Lung (tissue), 11 donors: ENCODE measurements at regions not wholly inside any gene's neighbourhood (a gene's known extent, or its start where the extent isn't known, plus 50 kb on each side); places are given as distances from the start of the nearest gene placed in this dataset.

ENCODE experiments used
- ATAC-seq: fragments of 200-7000 bp; cut with Tn5 transposase; one replicate; pipeline ENCODE4 v1.9.1; 2020; ENCODE audit warnings: moderate number of reproducible peaks; ENCODE audit not compliant: insufficient read depth, low FRiP score
- DNase-seq, 3 donors: peaks; one replicate each; pipeline ENCODE4 v3.0.0-alpha.2; 2013 to 2017
- H3K27ac ChIP-seq, 2 donors: one replicate each; pipeline ENCODE4 v1.5.1; 2013; ENCODE audit warnings: mild to moderate bottlenecking in 2 of 2, moderate library complexity in 2 of 2, control low read depth in 1 of 2, inconsistent platforms in 1 of 2, low read depth in 1 of 2, low read length in 1 of 2
- H3K27me3 ChIP-seq, 3 donors: one replicate each; pipeline ENCODE4 v1.5.1; 2013; ENCODE audit warnings: low read length in 2 of 3; ENCODE audit not compliant: control insufficient read depth in 3 of 3, insufficient read depth in 3 of 3
- H3K36me3 ChIP-seq, 4 donors: one replicate each; pipeline ENCODE4 v1.5.1; 2013; ENCODE audit warnings: low read length in 4 of 4, mild to moderate bottlenecking in 1 of 4, moderate library complexity in 1 of 4; ENCODE audit not compliant: control insufficient read depth in 4 of 4, insufficient read depth in 4 of 4
- H3K4me1 ChIP-seq, 5 donors: one replicate each; pipeline ENCODE4 v1.5.1; 2013; ENCODE audit warnings: low read length in 5 of 5, mild to moderate bottlenecking in 2 of 5, moderate library complexity in 1 of 5; ENCODE audit not compliant: control insufficient read depth in 5 of 5, insufficient read depth in 5 of 5
- H3K4me3 ChIP-seq: one replicate; pipeline ENCODE4 v1.5.1; 2013; ENCODE audit warnings: mild to moderate bottlenecking, control low read depth, moderate library complexity
- H3K9ac ChIP-seq, 2 donors: one replicate each; pipeline ENCODE4 v1.5.1; 2013; ENCODE audit warnings: low read length in 2 of 2, control low read depth in 1 of 2; ENCODE audit not compliant: insufficient read depth in 1 of 2
- H3K9me3 ChIP-seq, 4 donors: one replicate each; pipeline ENCODE4 v1.5.1; 2013; ENCODE audit warnings: low read length in 3 of 4, mild to moderate bottlenecking in 1 of 4, moderate library complexity in 1 of 4; ENCODE audit not compliant: control insufficient read depth in 4 of 4, insufficient read depth in 3 of 4
- WGBS, 2 donors: extraction: QIAGEN DNeasy Blood & Tissue Kit; methylation state at CpG; one replicate each; pipeline ENCODE4 v1.1.7; 2013; 5-methylcytosine and 5-hydroxymethylcytosine counted together
- TF ChIP-seq, protein P1 (sequence below): IDR thresholded peaks from 2 replicates; pipeline ENCODE4 v1.5.1; 2012; ENCODE audit warnings: mild to moderate bottlenecking; ENCODE audit errors: control extremely low read depth, extremely low read depth
- donor health status: control.
- donor health status: control.
- donor health status: Bipolar disorder and iron deficiency.
- donor health status: healthy.
- donor health status: DM: yes; HTN: yes; CAD: no.

GRCh38 chrX:13115146-13115855, 70.9 kb upstream of the FAM9C start:
- no peaks in the 10 kb centered on the region for H3K36me3 ChIP-seq
- ATAC-seq, result no peak
- DNase-seq, result peak; percentile 35 to 91 (median 90)
- peak overlapping the region in 1 of 2 donors; percentile 28 for H3K9ac ChIP-seq
- 56 to 69% methylated on average over 3 of the region's 3 CpGs for WGBS, 2 donors
- H3K4me1 ChIP-seq, result peaks cover 0 to 27% (median 0%) of the 10 kb centered on the region in 5 donors
- peaks cover 0 to 4% (median 0%) of the 10 kb centered on the region in 3 donors for H3K27me3 ChIP-seq
- H3K27ac ChIP-seq, result no peak overlapping the region
- TF ChIP-seq, protein P1, sequence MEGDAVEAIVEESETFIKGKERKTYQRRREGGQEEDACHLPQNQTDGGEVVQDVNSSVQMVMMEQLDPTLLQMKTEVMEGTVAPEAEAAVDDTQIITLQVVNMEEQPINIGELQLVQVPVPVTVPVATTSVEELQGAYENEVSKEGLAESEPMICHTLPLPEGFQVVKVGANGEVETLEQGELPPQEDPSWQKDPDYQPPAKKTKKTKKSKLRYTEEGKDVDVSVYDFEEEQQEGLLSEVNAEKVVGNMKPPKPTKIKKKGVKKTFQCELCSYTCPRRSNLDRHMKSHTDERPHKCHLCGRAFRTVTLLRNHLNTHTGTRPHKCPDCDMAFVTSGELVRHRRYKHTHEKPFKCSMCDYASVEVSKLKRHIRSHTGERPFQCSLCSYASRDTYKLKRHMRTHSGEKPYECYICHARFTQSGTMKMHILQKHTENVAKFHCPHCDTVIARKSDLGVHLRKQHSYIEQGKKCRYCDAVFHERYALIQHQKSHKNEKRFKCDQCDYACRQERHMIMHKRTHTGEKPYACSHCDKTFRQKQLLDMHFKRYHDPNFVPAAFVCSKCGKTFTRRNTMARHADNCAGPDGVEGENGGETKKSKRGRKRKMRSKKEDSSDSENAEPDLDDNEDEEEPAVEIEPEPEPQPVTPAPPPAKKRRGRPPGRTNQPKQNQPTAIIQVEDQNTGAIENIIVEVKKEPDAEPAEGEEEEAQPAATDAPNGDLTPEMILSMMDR, result no peak
- no peak overlapping the region for H3K4me3 ChIP-seq
- H3K9me3 ChIP-seq, result peaks cover 0 to 3% (median 0%) of the 10 kb centered on the region in 4 donors

- H3K27ac ChIP-seq, result no peak overlapping the region
- ATAC-seq (no peak), DNase-seq (no peak)
- no peaks in the 10 kb centered on the region for H3K36me3 ChIP-seq
- H3K9me3 ChIP-seq, result peaks cover 0 to 3% (median 0%) of the 10 kb centered on the region in 4 donors
- 95 to 96% methylated on average over 1 of the region's 1 CpG for WGBS, 2 donors
- peaks cover 0 to 17% (median 5%) of the 10 kb centered on the region in 5 donors for H3K4me1 ChIP-seq
- no peak overlapping the region for H3K4me3 ChIP-seq
- H3K9ac ChIP-seq, result no peak overlapping the region
- peaks cover 0 to 4% (median 0%) of the 10 kb centered on the region in 3 donors for H3K27me3 ChIP-seq
- TF ChIP-seq, protein P1, result no peak
These were observed 68.1 kb upstream of the FAM9C start for GRCh38 chrX:13112499-13112898.

GRCh38 chrX:13110433-13111324, 66.3 kb upstream of the FAM9C start:
- ATAC-seq (peak; percentile 70), DNase-seq (peak in 2 of 3 donors; percentile 51 to 53)
- Histone ChIP-seq H3K9ac (no peak overlapping the region), H3K27ac (peak overlapping the region; percentile 11 to 68), H3K4me3 (no peak overlapping the region), H3K36me3 (no peaks in the 10 kb centered on the region), H3K9me3 (peaks cover 0 to 3% (median 0%) of the 10 kb centered on the region in 4 donors), H3K27me3 (peaks cover 0 to 3% (median 2%) of the 10 kb centered on the region in 3 donors), H3K4me1 (peaks cover 0 to 14% (median 5%) of the 10 kb centered on the region in 5 donors)
- WGBS, 2 donors, result 49 to 62% methylated on average over 10 of the region's 10 CpGs
- TF ChIP-seq, protein P1, result no peak
